Gastrocnemius medialis (tissue), 4 donors: ENCODE measurements at regions not wholly inside any gene's neighbourhood (a gene's known extent, or its start where the extent isn't known, plus 50 kb on each side); places are given as distances from the start of the nearest gene placed in this dataset.

Experiments
- ATAC-seq, 2 donors: fragments of 150-250 bp; one replicate each; pipeline ENCODE4 v1.9.1; 2016
- DNase-seq, 2 donors: peaks; one replicate each; pipeline ENCODE4 v3.0.0-alpha.2; 2019
- H3K27ac ChIP-seq, 4 donors: fragments of 200-600 bp; sonication (generic); 1 replicate in 1 of 4; 2 replicates in 3 of 4; pipeline ENCODE4 v1.5.1; 2016 to 2018; ENCODE audit warnings: mild to moderate bottlenecking in 2 of 4, moderate library complexity in 1 of 4
- H3K27me3 ChIP-seq, 3 donors: fragments of 200-600 bp; sonication (generic) in 2 of 3; 1 replicate in 1 of 3; 2 replicates in 2 of 3; pipeline versions ENCODE4 v1.5.1 to v1.6.0; 2016 to 2019; ENCODE audit warnings: mild to moderate bottlenecking in 1 of 3, moderate library complexity in 1 of 3
- H3K36me3 ChIP-seq, 2 donors: fragments of 200-600 bp; sonication (generic) in 1 of 2; one replicate each; pipeline ENCODE4 v1.5.1; 2017 to 2018
- H3K4me1 ChIP-seq, 2 donors: fragments of 200-600 bp; sonication (generic) in 1 of 2; one replicate each; pipeline ENCODE4 v1.5.1; 2016 to 2017; ENCODE audit warnings: mild to moderate bottlenecking in 2 of 2
- H3K4me3 ChIP-seq, 4 donors: fragments of 200-600 bp; sonication (generic) in 3 of 4; 1 replicate in 1 of 4; 2 replicates in 3 of 4; pipeline ENCODE4 v1.5.1; 2016 to 2019; ENCODE audit warnings: mild to moderate bottlenecking in 2 of 4
- H3K9me3 ChIP-seq, 3 donors: fragments of 200-600 bp; sonication (generic) in 2 of 3; 1 replicate in 1 of 3; 2 replicates in 2 of 3; pipeline ENCODE4 v1.5.1; 2016 to 2019
- CTCF ChIP-seq, 5 experiments: fragments of 450-650 bp in 3 of 5; fragments of 200-600 bp in 2 of 5; sonication (generic) in 2 of 5; IDR thresholded peaks in 4 of 5; conservative IDR thresholded peaks in 1 of 5; 1 replicate in 4 of 5; 2 replicates in 1 of 5; pipeline ENCODE4 v1.5.1; 2016 to 2019; ENCODE audit warnings: antibody characterized with exemption in 5 of 5, mild to moderate bottlenecking in 3 of 5, moderate library complexity in 3 of 5
- POLR2A ChIP-seq, 2 donors: fragments of 450-650 bp; IDR thresholded peaks; one replicate each; pipeline ENCODE4 v1.6.1; 2017; ENCODE audit warnings: antibody characterized with exemption in 2 of 2, mild to moderate bottlenecking in 2 of 2, moderate library complexity in 2 of 2
- in situ Hi-C, 4 donors: fragments of 200-750 bp; cut with MboI; loops; one replicate each; pipeline versions ENCODE4 v1.15.0 to v1.8.0; 2017; ENCODE audit warnings: low sequenced_read_pairs in 4 of 4
- intact Hi-C: fragments of 100-400 bp; cut with DNase I; formaldehyde crosslinking; loops from one replicate; pipeline ENCODE4 v1.15.1; 2023; ENCODE audit warnings: low total_unique reads

- Histone ChIP-seq H3K9me3 (no peaks in the 10 kb centered on the region), H3K4me1 (peaks cover 0 to 7% of the 10 kb centered on the region in 2 donors), H3K27ac (no peak overlapping the region), H3K27me3 (peaks cover 0 to 7% (median 0%) of the 10 kb centered on the region in 3 donors), H3K4me3 (no peak overlapping the region), H3K36me3 (no peaks in the 10 kb centered on the region)
- no peak for ATAC-seq
- intact Hi-C loops = no loop called here
- in situ Hi-C loops = loop anchor here in 3 of 4 donors (25.0 kb wide), 2 partner anchors 647 to 1247 kb away; no protein-coding TSS in a partner anchor
- DNase-seq = no peak
- TF ChIP-seq CTCF (IDR thresholded peaks at IDR 0.05 in 4 of 5, conservative IDR thresholded peaks at IDR 0.05 in 1 of 5) (no peak), POLR2A (IDR thresholded peaks at IDR 0.05) (no peak)
Observed at GRCh38 chr22:44634426-44635321, 67.3 kb upstream of the PRR5 start.

GRCh38 chr22:44633647-44634046 lies 68.4 kb upstream of the PRR5 start:
- no peak overlapping the region for H3K4me3 ChIP-seq
- ATAC-seq (no peak), DNase-seq (no peak)
- H3K27ac ChIP-seq = no peak overlapping the region
- H3K4me1 ChIP-seq = no peaks in the 10 kb centered on the region
- TF ChIP-seq CTCF (IDR thresholded peaks at IDR 0.05 in 4 of 5, conservative IDR thresholded peaks at IDR 0.05 in 1 of 5) (no peak), POLR2A (IDR thresholded peaks at IDR 0.05) (no peak)
- in situ Hi-C loops (loop anchor here in 3 of 4 donors (25.0 kb wide), 2 partner anchors 646 to 1246 kb away; no protein-coding TSS in a partner anchor), intact Hi-C loops (no loop called here)
- H3K9me3 ChIP-seq = no peaks in the 10 kb centered on the region
- no peaks in the 10 kb centered on the region for H3K27me3 ChIP-seq
- no peaks in the 10 kb centered on the region for H3K36me3 ChIP-seq

- Histone ChIP-seq H3K4me3 (no peak overlapping the region), H3K27me3 (no peaks in the 10 kb centered on the region), H3K27ac (no peak overlapping the region), H3K4me1 (no peaks in the 10 kb centered on the region), H3K9me3 (no peaks in the 10 kb centered on the region), H3K36me3 (no peaks in the 10 kb centered on the region)
- ATAC-seq (no peak), DNase-seq (no peak)
- intact Hi-C loops (no loop called here), in situ Hi-C loops (loop anchor here in 3 of 4 donors (25.0 kb wide), 2 partner anchors 645 to 1245 kb away; no protein-coding TSS in a partner anchor)
- TF ChIP-seq CTCF (IDR thresholded peaks at IDR 0.05 in 4 of 5, conservative IDR thresholded peaks at IDR 0.05 in 1 of 5) (no peak), POLR2A (IDR thresholded peaks at IDR 0.05) (no peak)
Observed at GRCh38 chr22:44632541-44633396, 69.2 kb upstream of the PRR5 start.

GRCh38 chr22:44630826-44631225 lies 71.2 kb upstream of the PRR5 start:
- Histone ChIP-seq H3K36me3 (no peaks in the 10 kb centered on the region), H3K4me3 (no peak overlapping the region), H3K27ac (no peak overlapping the region), H3K4me1 (no peaks in the 10 kb centered on the region), H3K27me3 (no peaks in the 10 kb centered on the region), H3K9me3 (no peaks in the 10 kb centered on the region)
- in situ Hi-C loops (loop anchor here in 3 of 4 donors (25.0 kb wide), 2 partner anchors 644 to 1244 kb away; no protein-coding TSS in a partner anchor), intact Hi-C loops (no loop called here)
- DNase-seq (no peak), ATAC-seq (no peak)
- TF ChIP-seq POLR2A (IDR thresholded peaks at IDR 0.05) (no peak), CTCF (IDR thresholded peaks at IDR 0.05 in 4 of 5, conservative IDR thresholded peaks at IDR 0.05 in 1 of 5) (no peak)
